Sigmoid colon (tissue), 6 donors: ENCODE measurements at regions not wholly inside any gene's neighbourhood (a gene's known extent, or its start where the extent isn't known, plus 50 kb on each side); places are given as distances from the start of the nearest gene placed in this dataset.
A peak's percentile ranks its signal among the peaks of the same experiment; 100 is the strongest.
"Not testable (repeated sequence)": the region's sequence is repeated elsewhere in the genome, so short reads cannot be mapped to it uniquely, and the experiment has no call there.

Experiments
- DNase-seq: peaks from one replicate; pipeline ENCODE4 v3.0.0-alpha.2; 2019
- H3K27ac ChIP-seq, 4 donors: fragments of 200-600 bp; sonication (generic); one replicate each; pipeline ENCODE4 v1.5.1; 2016 to 2019; ENCODE audit warnings: mild to moderate bottlenecking in 1 of 4
- H3K27me3 ChIP-seq, 3 donors: fragments of 200-600 bp; sonication (generic); one replicate each; pipeline ENCODE4 v1.5.1; 2019; ENCODE audit warnings: mild to moderate bottlenecking in 1 of 3
- H3K36me3 ChIP-seq, 4 donors: fragments of 200-600 bp; sonication (generic); one replicate each; pipeline ENCODE4 v1.5.1; 2016 to 2019
- H3K4me1 ChIP-seq, 4 donors: fragments of 200-600 bp; sonication (generic); one replicate each; pipeline ENCODE4 v1.5.1; 2017 to 2019
- H3K4me3 ChIP-seq, 4 donors: fragments of 200-600 bp; sonication (generic); one replicate each; pipeline ENCODE4 v1.5.1; 2017 to 2019; ENCODE audit warnings: mild to moderate bottlenecking in 2 of 4, moderate library complexity in 1 of 4
- H3K9me3 ChIP-seq, 4 donors: fragments of 200-600 bp in 3 of 4; sonication (generic) in 3 of 4; one replicate each; pipeline versions ENCODE4 v1.5.1 to v1.6.1; 2013 to 2019
- EP300 ChIP-seq, 4 donors: sonication (generic); formaldehyde crosslinking; IDR thresholded peaks; one replicate each; pipeline ENCODE4 v1.6.1; 2017; ENCODE audit warnings: antibody characterized with exemption in 4 of 4
- POLR2A ChIP-seq, 2 donors: fragments of 450-650 bp; IDR thresholded peaks; one replicate each; pipeline ENCODE4 v1.6.1; 2016; ENCODE audit warnings: antibody characterized with exemption in 2 of 2, mild to moderate bottlenecking in 2 of 2, moderate library complexity in 2 of 2
- POLR2AphosphoS5 ChIP-seq, 4 donors: sonication (generic); formaldehyde crosslinking; IDR thresholded peaks; one replicate each; pipeline ENCODE4 v1.6.1; 2017; ENCODE audit warnings: antibody characterized with exemption in 4 of 4
- WGBS, 2 donors: extraction: QIAGEN DNeasy Blood & Tissue Kit; methylation state at CpG; one replicate each; pipeline ENCODE4 v1.1.7; 2013; 5-methylcytosine and 5-hydroxymethylcytosine counted together
- intact Hi-C: fragments of 100-400 bp; cut with DNase I; formaldehyde crosslinking; loops from one replicate; pipeline ENCODE4 v1.15.1; 2023
- TF ChIP-seq, protein P1 (sequence below), 4 experiments: fragments of 450-650 bp in 3 of 4; fragments of 200-600 bp in 1 of 4; IDR thresholded peaks; one replicate each; pipeline ENCODE4 v1.5.1; 2016 to 2019; ENCODE audit warnings: antibody characterized with exemption in 4 of 4, mild to moderate bottlenecking in 3 of 4, moderate library complexity in 2 of 4
- donor health status: healthy with polysubstance abuse.
- donor health status: healthy.

DNA sequence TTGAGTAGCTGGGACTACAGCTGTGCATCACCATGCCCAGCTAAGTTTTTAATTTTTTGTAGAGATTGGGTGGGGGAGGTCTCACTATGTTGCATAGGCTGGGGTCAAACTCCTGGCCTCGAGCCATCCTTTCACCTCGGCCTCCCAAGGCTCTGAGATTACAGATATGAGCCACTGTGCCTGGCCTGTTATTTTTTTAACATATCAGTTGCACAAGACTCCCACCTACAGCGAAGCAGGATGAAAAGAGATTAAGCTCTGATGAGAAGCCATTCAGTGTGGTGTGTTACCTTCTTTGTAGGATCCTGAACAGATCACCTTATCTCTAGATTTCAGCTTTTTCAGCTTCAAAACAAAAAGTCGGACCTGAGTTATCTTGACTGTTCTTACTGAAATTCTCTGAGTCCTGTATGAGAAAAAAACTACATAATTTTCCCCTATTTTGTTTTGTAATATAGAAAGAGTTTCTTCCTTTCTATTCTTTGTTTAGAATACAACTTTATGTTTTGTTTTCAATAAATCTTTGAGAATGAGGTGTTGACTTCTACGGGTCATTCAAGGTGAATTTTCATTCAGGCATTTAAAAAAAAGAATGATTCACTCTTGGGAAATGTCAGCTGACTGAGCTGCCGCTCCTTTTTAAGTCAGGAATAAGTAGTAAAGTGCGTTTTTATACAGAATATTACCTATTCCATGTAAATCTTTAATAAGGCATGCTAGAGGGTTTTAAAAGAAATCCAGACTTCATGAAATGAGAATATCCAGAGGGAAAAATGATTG, 134.6 kb downstream of the ARSF start:
- H3K27ac ChIP-seq: peak overlapping the region in 1 of 4 donors; percentile 41
- intact Hi-C loops: no loop called here
- TF ChIP-seq POLR2A (IDR thresholded peaks at IDR 0.05) (no peak), EP300 (IDR thresholded peaks at IDR 0.05) (no peak), POLR2AphosphoS5 (IDR thresholded peaks at IDR 0.05) (peak in 1 of 4 donors; percentile 3)
- TF ChIP-seq, protein P1, sequence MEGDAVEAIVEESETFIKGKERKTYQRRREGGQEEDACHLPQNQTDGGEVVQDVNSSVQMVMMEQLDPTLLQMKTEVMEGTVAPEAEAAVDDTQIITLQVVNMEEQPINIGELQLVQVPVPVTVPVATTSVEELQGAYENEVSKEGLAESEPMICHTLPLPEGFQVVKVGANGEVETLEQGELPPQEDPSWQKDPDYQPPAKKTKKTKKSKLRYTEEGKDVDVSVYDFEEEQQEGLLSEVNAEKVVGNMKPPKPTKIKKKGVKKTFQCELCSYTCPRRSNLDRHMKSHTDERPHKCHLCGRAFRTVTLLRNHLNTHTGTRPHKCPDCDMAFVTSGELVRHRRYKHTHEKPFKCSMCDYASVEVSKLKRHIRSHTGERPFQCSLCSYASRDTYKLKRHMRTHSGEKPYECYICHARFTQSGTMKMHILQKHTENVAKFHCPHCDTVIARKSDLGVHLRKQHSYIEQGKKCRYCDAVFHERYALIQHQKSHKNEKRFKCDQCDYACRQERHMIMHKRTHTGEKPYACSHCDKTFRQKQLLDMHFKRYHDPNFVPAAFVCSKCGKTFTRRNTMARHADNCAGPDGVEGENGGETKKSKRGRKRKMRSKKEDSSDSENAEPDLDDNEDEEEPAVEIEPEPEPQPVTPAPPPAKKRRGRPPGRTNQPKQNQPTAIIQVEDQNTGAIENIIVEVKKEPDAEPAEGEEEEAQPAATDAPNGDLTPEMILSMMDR (IDR thresholded peaks at IDR 0.05): no peak
- H3K4me1 ChIP-seq: no peaks in the 10 kb centered on the region
- no peak for DNase-seq
- H3K27me3 ChIP-seq: no peaks in the 10 kb centered on the region
- WGBS, 2 donors: 43 to 63% methylated on average over 7 of the region's 7 CpGs
- no peak overlapping the region for H3K4me3 ChIP-seq
- no peaks in the 10 kb centered on the region for H3K36me3 ChIP-seq
- no peaks in the 10 kb centered on the region for H3K9me3 ChIP-seq

DNA sequence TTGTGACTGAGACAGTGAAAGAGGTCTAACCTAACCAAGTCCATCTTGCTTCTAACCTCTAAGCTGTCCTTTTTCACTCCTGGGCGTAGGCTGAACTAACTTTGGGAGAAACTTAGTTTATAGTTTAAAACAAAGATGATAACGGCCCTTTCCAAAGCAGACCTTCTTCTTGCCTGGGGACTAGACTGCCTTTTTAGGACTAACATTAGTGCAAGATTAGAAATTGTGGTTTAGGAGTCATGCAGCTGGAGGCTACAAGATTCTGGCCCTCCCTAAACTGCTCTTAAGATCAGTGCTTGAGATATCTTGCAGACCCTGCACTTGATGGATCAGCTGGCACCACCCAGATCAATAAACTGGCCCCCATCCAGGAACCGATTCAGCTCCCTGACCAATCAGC, 130.9 kb downstream of the ARSF start:
- H3K4me3 ChIP-seq, H3K4me1 ChIP-seq, H3K27ac ChIP-seq, intact Hi-C loops, H3K9me3 ChIP-seq, H3K36me3 ChIP-seq, H3K27me3 ChIP-seq, DNase-seq: not testable (repeated sequence)
- WGBS, 2 donors: 76 to 83% methylated on average over 3 of the region's 3 CpGs

DNA sequence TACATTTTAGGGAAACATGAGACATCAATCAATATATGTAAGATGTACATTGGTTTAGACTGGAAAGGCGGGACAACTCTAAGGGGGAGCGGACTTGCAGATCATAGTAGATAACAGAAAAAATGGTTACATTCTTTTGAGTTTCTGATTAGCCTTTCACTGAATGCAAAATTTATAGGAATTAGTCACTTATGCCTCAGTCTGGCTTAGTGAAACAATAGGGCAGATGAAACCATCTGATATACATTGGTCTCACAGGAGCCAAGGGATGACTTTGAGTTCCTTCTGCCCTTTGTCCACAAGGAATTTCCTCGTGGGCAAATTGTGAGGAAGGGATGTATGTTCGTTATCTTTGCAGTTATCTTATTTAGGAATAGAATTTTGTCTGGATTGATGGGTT, 128.2 kb downstream of the ARSF start:
- Histone ChIP-seq H3K27me3 (no peaks in the 10 kb centered on the region), H3K36me3 (no peaks in the 10 kb centered on the region), H3K4me1 (no peaks in the 10 kb centered on the region), H3K4me3 (no peak overlapping the region), H3K27ac (no peak overlapping the region), H3K9me3 (no peaks in the 10 kb centered on the region)
- intact Hi-C loops: no loop called here
- WGBS, 2 donors: 77 to 85% methylated on average over 4 of the region's 4 CpGs
- DNase-seq: no peak
- no peak for TF ChIP-seq POLR2A (IDR thresholded peaks at IDR 0.05)
- no peak for TF ChIP-seq EP300 (IDR thresholded peaks at IDR 0.05)
- TF ChIP-seq, protein P1 (IDR thresholded peaks at IDR 0.05): no peak
- TF ChIP-seq POLR2AphosphoS5 (IDR thresholded peaks at IDR 0.05): no peak

DNA sequence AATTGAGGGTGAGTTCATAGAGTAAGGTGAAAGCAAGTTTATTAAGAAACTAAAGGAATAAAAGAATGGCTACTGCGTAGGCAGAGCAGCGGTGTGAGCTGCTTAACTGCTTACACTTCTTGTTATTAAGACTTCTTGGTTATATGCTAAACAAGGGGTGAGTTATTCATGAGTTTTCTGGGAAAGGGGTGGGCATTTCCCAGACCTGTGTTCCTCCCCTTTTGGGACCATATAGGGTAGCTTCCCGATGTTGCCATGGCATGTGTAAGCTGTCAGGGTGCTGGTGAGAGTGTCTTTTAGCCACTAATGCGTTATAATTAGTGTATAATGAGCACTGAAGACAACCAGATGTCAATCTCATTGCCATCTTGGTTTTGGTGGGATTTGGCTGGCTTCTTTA, 126.5 kb downstream of the ARSF start:
- TF ChIP-seq POLR2A (IDR thresholded peaks at IDR 0.05): no peak
- no peak for TF ChIP-seq POLR2AphosphoS5 (IDR thresholded peaks at IDR 0.05)
- TF ChIP-seq, protein P1 (IDR thresholded peaks at IDR 0.05): no peak
- TF ChIP-seq EP300 (IDR thresholded peaks at IDR 0.05): no peak
- 82 to 90% methylated on average over 4 of the region's 4 CpGs for WGBS, 2 donors
- intact Hi-C loops: no loop called here

DNA sequence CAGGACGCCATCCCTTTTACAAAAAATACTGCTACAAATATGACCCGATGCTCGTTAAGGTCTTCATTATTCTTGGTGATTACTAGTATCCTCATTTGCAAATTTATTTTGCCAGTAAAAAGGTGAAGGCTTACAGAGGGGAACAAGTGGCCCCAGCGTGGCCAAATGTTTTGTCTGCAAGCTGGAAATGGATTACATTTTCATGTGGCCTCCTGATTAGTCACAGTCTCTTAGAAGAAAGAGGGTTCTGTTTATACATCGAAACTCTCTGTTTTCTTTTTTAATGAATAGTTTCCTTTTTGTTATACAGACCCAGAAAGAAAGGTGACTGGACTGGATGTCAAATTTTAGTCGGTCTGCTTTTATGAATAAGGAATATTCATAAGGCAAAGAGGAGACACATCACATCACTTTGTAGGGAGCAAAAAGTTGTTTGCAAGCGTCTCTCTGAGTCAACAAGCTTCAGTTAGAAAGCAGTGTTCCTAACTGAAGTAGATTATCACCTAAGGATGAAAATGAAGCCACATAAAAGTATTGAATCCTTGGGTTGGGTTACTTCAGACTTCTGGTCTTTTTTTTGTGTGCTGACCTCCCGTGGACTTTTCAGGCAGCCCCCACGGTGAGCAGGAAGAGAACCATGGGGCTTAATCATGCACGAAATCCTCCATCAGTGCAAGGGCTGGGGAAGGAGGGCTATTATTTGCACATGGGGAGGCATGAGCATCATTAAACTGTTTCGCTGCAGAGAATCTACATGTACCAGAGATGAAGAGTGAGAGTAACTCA, 125.6 kb downstream of the ARSF start:
- no peak overlapping the region for H3K27ac ChIP-seq
- intact Hi-C loops: no loop called here
- no peak overlapping the region for H3K4me3 ChIP-seq
- no peaks in the 10 kb centered on the region for H3K27me3 ChIP-seq
- no peak for TF ChIP-seq EP300 (IDR thresholded peaks at IDR 0.05)
- no peak for TF ChIP-seq POLR2AphosphoS5 (IDR thresholded peaks at IDR 0.05)
- TF ChIP-seq POLR2A (IDR thresholded peaks at IDR 0.05): no peak
- TF ChIP-seq, protein P1 (IDR thresholded peaks at IDR 0.05): no peak
- no peaks in the 10 kb centered on the region for H3K4me1 ChIP-seq
- DNase-seq: no peak
- WGBS, 2 donors: 59 to 63% methylated on average over 11 of the region's 11 CpGs
- H3K36me3 ChIP-seq: no peaks in the 10 kb centered on the region
- H3K9me3 ChIP-seq: no peaks in the 10 kb centered on the region

More for the DNA sequence above, 126.5 kb downstream of the ARSF start:
- Histone ChIP-seq H3K4me3 (no peak overlapping the region), H3K36me3 (no peaks in the 10 kb centered on the region), H3K9me3 (no peaks in the 10 kb centered on the region), H3K27ac (no peak overlapping the region), H3K4me1 (no peaks in the 10 kb centered on the region), H3K27me3 (no peaks in the 10 kb centered on the region)
- no peak for DNase-seq
